Breast epithelium (tissue), 3 donors: ENCODE measurements at regions not wholly inside any gene's neighbourhood (a gene's known extent, or its start where the extent isn't known, plus 50 kb on each side); places are given as distances from the start of the nearest gene placed in this dataset.

Source experiments
- POLR2A ChIP-seq: fragments of 450-650 bp; IDR thresholded peaks from one replicate; pipeline ENCODE4 v1.6.1; 2016; ENCODE audit warnings: antibody characterized with exemption, mild to moderate bottlenecking, moderate library complexity
- POLR2AphosphoS5 ChIP-seq, 3 donors: sonication (generic); formaldehyde crosslinking; IDR thresholded peaks; one replicate each; pipeline ENCODE4 v1.6.1; 2017; ENCODE audit warnings: antibody characterized with exemption in 3 of 3
- TF ChIP-seq, protein P1 (sequence below), 3 donors: fragments of 450-650 bp; IDR thresholded peaks; one replicate each; pipeline ENCODE4 v1.5.1; 2016 to 2017; ENCODE audit warnings: antibody characterized with exemption in 3 of 3, mild to moderate bottlenecking in 3 of 3, moderate library complexity in 3 of 3

DNA sequence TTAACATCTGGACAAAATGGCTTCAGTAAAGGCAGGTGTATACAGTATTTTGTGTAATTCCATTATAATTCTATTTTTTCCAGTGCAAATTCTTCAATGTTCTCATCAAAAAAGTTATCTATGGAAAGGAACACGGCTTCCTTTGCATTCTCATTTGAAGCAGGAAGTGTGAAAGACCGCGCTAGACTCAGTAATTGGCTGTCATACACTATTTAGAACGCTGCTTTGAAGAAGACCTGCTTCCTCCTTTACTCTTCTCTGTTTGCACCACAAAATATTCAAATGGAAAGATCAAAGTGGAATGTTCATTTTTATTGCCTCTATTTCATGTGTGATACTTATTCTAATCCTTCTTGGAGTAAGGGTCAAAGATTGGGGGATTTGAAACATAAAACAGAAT is 883.7 kb downstream of the TSN start:
- TF ChIP-seq, protein P1, sequence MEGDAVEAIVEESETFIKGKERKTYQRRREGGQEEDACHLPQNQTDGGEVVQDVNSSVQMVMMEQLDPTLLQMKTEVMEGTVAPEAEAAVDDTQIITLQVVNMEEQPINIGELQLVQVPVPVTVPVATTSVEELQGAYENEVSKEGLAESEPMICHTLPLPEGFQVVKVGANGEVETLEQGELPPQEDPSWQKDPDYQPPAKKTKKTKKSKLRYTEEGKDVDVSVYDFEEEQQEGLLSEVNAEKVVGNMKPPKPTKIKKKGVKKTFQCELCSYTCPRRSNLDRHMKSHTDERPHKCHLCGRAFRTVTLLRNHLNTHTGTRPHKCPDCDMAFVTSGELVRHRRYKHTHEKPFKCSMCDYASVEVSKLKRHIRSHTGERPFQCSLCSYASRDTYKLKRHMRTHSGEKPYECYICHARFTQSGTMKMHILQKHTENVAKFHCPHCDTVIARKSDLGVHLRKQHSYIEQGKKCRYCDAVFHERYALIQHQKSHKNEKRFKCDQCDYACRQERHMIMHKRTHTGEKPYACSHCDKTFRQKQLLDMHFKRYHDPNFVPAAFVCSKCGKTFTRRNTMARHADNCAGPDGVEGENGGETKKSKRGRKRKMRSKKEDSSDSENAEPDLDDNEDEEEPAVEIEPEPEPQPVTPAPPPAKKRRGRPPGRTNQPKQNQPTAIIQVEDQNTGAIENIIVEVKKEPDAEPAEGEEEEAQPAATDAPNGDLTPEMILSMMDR (IDR thresholded peaks at IDR 0.05) = no peak
- TF ChIP-seq POLR2A = no peak
- TF ChIP-seq POLR2AphosphoS5 (IDR thresholded peaks at IDR 0.05) = no peak
